BLaER1 treated with 17β-estradiol and CSF1 and Interleukin-3, amounts not matched to agents 10 nM and 100 nM (cell line): ENCODE measurements at regions not wholly inside any gene's neighbourhood (a gene's known extent, or its start where the extent isn't known, plus 50 kb on each side); places are given as distances from the start of the nearest gene placed in this dataset.

Experiments
- H3K27ac ChIP-seq, 11 experiments: shearing (Covaris generic); formaldehyde crosslinking; 2 replicates each; pipeline ENCODE4 v1.8.1; 2022
- H3K27me3 ChIP-seq, 11 experiments: shearing (Covaris generic); formaldehyde crosslinking; 2 replicates each; pipeline ENCODE4 v1.8.1; 2022
- H3K36me3 ChIP-seq, 11 experiments: shearing (Covaris generic); formaldehyde crosslinking; 2 replicates each; pipeline ENCODE4 v1.8.1; 2022
- H3K4me1 ChIP-seq, 10 experiments: shearing (Covaris generic); formaldehyde crosslinking; 2 replicates each; pipeline ENCODE4 v1.8.1; 2022
- H3K4me2 ChIP-seq, 11 experiments: shearing (Covaris generic); formaldehyde crosslinking; 2 replicates each; pipeline ENCODE4 v1.8.1; 2022
- H3K4me3 ChIP-seq, 10 experiments: shearing (Covaris generic); formaldehyde crosslinking; 2 replicates each; pipeline ENCODE4 v1.8.1; 2022
- H3K9ac ChIP-seq, 11 experiments: shearing (Covaris generic); formaldehyde crosslinking; 2 replicates each; pipeline ENCODE4 v1.8.1; 2022
- H3K9me3 ChIP-seq, 11 experiments: shearing (Covaris generic); formaldehyde crosslinking; replicated peaks in 1 of 11; 2 replicates each; pipeline ENCODE4 v1.8.1; 2022
- H4K20me1 ChIP-seq, 11 experiments: shearing (Covaris generic); formaldehyde crosslinking; 2 replicates each; pipeline ENCODE4 v1.8.1; 2022
- Cebpa-rat ChIP-seq, 11 experiments: shearing (Covaris generic); IDR thresholded peaks; 2 replicates each; pipeline ENCODE4 v1.8.1; 2022

DNA sequence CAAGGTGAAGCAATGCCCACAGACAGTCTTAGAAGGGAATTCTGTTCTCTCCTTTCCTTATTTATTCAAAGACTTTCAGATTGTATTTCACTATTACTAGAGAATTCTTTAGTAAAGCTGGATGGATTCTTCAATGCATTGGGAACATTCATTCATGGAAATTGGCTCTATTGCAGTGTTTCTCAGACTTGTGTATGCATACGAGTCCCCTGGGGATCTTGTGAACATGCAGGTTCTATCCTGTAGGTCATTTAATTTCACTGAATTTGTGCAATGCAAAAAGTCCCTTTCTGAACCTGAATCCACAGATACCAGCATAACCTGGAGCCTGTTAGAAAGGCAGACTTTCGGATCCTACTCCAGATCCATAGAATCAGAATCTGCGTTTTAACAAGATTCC, 160.9 kb upstream of the AHI1 start:
- no peaks in the 10 kb centered on the region for H3K4me1 ChIP-seq
- no peak overlapping the region for H3K4me3 ChIP-seq
- 0 out of 22 replicates have a peak, but pooled peaks cover 0 to 3% (median 0%) of the 10 kb centered on the region in 11 experiments for H3K27me3 ChIP-seq
- H3K9me3 ChIP-seq, result peaks cover 15 to 35% (median 24%) of the 10 kb centered on the region in 11 experiments; a peak in 19 of 22 replicates
- H3K27ac ChIP-seq, result no peak overlapping the region
- TF ChIP-seq Cebpa-rat (IDR thresholded peaks at IDR 0.05), result no peak
- H4K20me1 ChIP-seq, result no peaks in the 10 kb centered on the region
- no peaks in the 10 kb centered on the region for H3K36me3 ChIP-seq
- no peak overlapping the region for H3K4me2 ChIP-seq
- H3K9ac ChIP-seq, result no peak overlapping the region

DNA sequence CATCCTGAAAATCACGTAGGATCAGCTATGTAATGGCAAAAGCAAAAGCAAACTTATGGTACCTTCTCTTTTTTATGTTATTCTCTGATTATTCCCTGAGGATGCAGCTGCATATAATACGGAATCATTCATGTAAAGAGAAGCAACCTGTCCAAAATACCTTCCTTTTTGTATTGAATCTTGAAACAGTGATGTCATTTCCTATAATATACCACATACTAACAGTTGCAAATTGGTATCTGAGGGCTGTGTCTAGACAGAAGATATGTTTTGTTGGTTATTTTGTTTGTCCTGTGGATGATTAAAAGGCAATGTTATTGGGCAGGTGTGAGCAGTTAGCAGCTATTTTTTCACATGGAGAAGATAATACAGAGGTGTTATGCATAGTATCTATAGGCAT, 161.4 kb upstream of the AHI1 start:
- peaks cover 11 to 33% (median 21%) of the 10 kb centered on the region in 11 experiments; a peak in 19 of 22 replicates for H3K9me3 ChIP-seq
- no peak for TF ChIP-seq Cebpa-rat (IDR thresholded peaks at IDR 0.05)
- no peaks in the 10 kb centered on the region for H3K36me3 ChIP-seq
- H3K27me3 ChIP-seq, result 0 out of 22 replicates have a peak, but pooled peaks cover 0 to 3% (median 0%) of the 10 kb centered on the region in 11 experiments
- no peaks in the 10 kb centered on the region for H4K20me1 ChIP-seq
- H3K4me1 ChIP-seq, result no peaks in the 10 kb centered on the region
- no peak overlapping the region for H3K4me3 ChIP-seq
- no peak overlapping the region for H3K27ac ChIP-seq
- no peak overlapping the region for H3K4me2 ChIP-seq
- no peak overlapping the region for H3K9ac ChIP-seq

DNA sequence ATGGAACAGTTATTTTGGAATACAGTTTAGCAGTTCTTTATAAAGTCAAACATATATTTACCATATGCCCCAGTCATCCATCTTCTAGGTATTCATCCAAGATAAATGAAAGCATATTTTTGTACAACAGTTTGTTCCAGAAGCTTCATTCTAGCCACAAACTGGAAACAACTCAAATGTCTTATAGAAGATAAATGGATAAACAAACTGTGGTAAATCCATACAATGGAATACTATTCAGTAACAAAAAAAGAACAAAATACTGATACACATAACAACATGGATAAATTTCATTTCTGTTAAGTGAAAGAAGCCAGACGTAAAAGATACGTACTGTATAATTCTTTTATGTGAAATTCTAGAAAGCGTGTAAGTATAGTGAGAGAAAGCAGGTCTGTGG, 167.0 kb upstream of the AHI1 start:
- no peak overlapping the region for H3K4me2 ChIP-seq
- no peak overlapping the region for H3K27ac ChIP-seq
- no peaks in the 10 kb centered on the region for H3K36me3 ChIP-seq
- no peaks in the 10 kb centered on the region for H4K20me1 ChIP-seq
- H3K27me3 ChIP-seq, result 0 out of 22 replicates have a peak, but pooled peaks cover 0 to 3% (median 0%) of the 10 kb centered on the region in 11 experiments
- no peak for TF ChIP-seq Cebpa-rat (IDR thresholded peaks at IDR 0.05)
- H3K4me1 ChIP-seq, result no peaks in the 10 kb centered on the region
- peaks cover 0 to 7% (median 0%) of the 10 kb centered on the region in 11 experiments; a peak in 1 of 22 replicates for H3K9me3 ChIP-seq
- no peak overlapping the region for H3K9ac ChIP-seq
- H3K4me3 ChIP-seq, result no peak overlapping the region

DNA sequence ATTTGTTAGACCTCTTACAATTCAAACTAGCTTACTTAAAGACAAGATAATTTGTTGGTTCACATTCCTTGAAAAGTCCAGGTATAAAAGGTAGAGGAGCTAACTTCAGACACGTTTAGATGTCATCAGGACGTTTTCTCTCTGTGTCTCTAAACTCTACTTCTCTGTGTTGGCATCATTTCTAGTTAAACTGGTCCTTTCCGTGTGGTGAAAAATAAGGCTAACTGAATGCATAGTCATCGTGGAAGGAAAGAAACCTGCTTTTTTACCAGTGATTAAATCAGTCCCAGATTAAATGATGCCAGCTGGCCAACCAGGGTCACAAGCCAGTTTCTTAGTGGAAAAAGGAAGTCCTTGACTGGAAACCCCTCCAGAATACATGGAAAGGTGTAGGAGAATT, 168.4 kb upstream of the AHI1 start:
- Histone ChIP-seq H3K9ac (no peak overlapping the region), H3K4me1 (no peaks in the 10 kb centered on the region), H3K4me2 (no peak overlapping the region), H3K36me3 (no peaks in the 10 kb centered on the region), H4K20me1 (no peaks in the 10 kb centered on the region), H3K27ac (no peak overlapping the region), H3K4me3 (no peak overlapping the region), H3K27me3 (0 out of 22 replicates have a peak, but pooled peaks cover 0 to 3% (median 0%) of the 10 kb centered on the region in 11 experiments), H3K9me3 (peaks cover 0 to 7% (median 0%) of the 10 kb centered on the region in 11 experiments; a peak in 1 of 22 replicates)
- TF ChIP-seq Cebpa-rat (IDR thresholded peaks at IDR 0.05), result no peak

DNA sequence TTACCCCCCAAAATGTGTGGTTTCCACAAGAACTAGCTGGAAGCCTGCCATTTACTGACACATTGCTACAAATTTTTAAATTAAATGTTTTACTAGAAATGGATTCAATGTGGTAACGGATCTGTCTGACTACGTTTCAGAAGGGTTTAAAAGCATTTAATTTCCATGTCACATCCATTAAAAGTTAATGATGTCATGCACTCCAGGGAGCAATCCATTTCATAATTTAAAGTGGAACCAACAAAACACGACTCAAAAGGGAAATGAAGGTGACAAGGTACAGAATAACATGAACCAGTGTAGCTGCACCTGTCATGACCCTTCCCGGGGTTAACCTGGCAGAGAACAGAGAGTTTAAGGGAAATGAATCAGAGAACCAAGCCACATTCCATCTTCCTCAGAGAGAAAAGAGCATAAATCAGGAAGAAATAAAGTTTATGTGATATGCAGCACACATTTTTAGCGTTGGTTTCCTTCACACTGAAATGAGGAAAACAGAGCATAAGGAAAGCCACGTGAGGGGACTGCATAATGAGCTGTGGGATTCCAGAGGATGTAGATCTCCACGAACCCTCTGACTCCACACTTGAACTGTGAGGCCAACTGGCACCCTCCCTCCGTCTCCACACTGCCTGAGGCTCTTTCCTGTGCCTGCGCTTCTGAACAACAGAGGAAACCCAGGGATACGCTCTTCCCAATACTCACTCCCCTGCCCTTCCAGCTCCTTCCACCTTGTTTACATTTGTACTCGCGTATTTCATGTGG, 170.3 kb upstream of the AHI1 start:
- Histone ChIP-seq H4K20me1 (no peaks in the 10 kb centered on the region), H3K4me3 (no peak overlapping the region), H3K27me3 (0 out of 22 replicates have a peak, but pooled peaks cover 0 to 2% (median 0%) of the 10 kb centered on the region in 11 experiments), H3K4me2 (no peak overlapping the region), H3K4me1 (no peaks in the 10 kb centered on the region), H3K36me3 (no peaks in the 10 kb centered on the region), H3K27ac (no peak overlapping the region), H3K9me3 (no peaks in the 10 kb centered on the region; a peak in 1 of 22 replicates), H3K9ac (no peak overlapping the region)
- no peak for TF ChIP-seq Cebpa-rat (IDR thresholded peaks at IDR 0.05)

DNA sequence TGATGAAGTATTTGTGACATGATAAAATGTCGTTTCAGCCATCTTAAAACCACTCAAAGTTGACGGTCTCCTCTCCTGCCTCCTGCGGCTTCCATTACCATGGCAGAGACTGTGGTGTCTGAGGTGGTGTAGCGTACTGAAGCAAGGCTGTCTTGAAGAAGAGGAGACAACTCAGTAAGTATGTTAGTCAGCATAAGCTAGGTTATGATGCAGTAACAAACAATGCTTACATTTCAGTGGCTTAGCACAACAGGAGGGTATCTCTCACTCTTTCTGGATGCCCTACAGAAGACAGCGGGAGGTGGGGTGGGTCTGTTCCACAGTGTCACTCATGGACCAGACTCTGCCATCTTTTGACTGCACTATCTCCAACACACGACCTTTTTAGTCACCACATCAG, 174.7 kb upstream of the AHI1 start:
- no peaks in the 10 kb centered on the region for H4K20me1 ChIP-seq
- no peak overlapping the region for H3K4me2 ChIP-seq
- no peak overlapping the region for H3K4me3 ChIP-seq
- H3K27me3 ChIP-seq, result no peaks in the 10 kb centered on the region
- no peak for TF ChIP-seq Cebpa-rat (IDR thresholded peaks at IDR 0.05)
- H3K4me1 ChIP-seq, result no peaks in the 10 kb centered on the region
- no peaks in the 10 kb centered on the region; a peak in 1 of 22 replicates for H3K9me3 ChIP-seq
- no peaks in the 10 kb centered on the region for H3K36me3 ChIP-seq
- H3K9ac ChIP-seq, result no peak overlapping the region
- no peak overlapping the region for H3K27ac ChIP-seq

DNA sequence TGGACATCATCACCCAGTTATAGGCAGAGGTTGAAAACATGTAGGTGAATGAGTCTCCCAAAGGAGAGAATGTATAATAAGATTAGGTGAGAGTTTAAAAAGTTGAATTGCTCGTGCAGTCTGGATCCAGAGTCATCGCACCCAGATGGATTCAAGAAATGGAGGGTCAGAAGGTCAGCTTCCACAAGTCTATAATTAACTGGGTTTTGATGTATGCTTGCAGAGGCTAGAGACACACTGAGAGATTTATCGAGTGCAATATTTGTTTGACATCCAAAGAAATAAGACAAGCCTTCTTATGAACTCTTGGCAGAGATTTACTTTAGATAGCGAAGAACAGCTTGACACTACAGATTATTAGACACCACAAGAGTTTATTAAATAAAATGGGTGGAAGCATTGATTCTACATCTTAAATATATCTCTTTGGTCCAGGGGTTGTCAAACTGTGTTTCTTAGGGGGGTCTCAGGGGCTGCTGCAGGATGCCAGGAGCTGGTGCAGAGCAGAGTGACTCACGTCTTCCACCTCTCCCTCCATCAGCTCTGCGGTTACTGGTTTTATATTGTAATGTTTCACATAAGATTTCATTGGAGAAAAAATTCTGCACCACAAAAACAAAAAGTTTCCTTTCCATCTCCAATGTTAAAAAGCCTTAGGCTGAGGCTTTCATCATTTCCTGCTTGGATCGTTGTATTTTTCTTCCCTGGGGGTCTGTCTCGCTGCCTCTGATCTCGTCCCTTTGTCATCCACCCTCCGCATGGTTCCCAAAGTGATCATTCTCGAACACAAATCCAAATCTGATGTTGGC, 176.2 kb upstream of the AHI1 start:
- no peaks in the 10 kb centered on the region for H3K4me1 ChIP-seq
- no peaks in the 10 kb centered on the region for H4K20me1 ChIP-seq
- H3K4me3 ChIP-seq, result no peak overlapping the region
- H3K4me2 ChIP-seq, result no peak overlapping the region
- no peaks in the 10 kb centered on the region for H3K27me3 ChIP-seq
- no peak for TF ChIP-seq Cebpa-rat (IDR thresholded peaks at IDR 0.05)
- H3K9ac ChIP-seq, result no peak overlapping the region
- no peaks in the 10 kb centered on the region for H3K36me3 ChIP-seq
- no peaks in the 10 kb centered on the region; a peak in 1 of 22 replicates for H3K9me3 ChIP-seq
- H3K27ac ChIP-seq, result no peak overlapping the region

DNA sequence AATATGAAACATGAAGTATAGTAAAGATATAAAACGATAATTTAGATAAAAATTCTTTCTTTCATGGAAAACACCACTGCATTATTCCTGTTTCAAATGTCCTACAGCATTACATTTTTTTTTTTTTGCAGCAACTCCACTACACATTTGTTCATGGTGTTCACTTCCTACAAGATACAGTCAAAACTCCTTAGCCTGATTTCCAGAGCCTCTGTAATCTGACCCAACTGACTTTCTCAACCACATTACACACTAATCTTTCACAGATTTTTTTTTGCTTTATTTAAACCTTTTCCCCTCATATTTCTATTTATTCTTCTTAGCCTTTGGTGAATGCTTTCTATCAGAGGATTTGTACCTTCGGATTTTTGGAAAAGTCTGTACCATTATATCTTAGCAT, 176.5 kb upstream of the PDE7B start:
- Histone ChIP-seq H3K36me3 (no peaks in the 10 kb centered on the region), H3K27ac (no peak overlapping the region), H3K4me1 (peaks cover 0 to 4% (median 0%) of the 10 kb centered on the region in 10 experiments; a peak in 1 of 20 replicates), H3K4me3 (no peak overlapping the region), H3K9me3 (no peaks in the 10 kb centered on the region; a peak in 1 of 22 replicates), H3K27me3 (no peaks in the 10 kb centered on the region), H3K9ac (no peak overlapping the region), H3K4me2 (no peak overlapping the region), H4K20me1 (no peaks in the 10 kb centered on the region)
- no peak for TF ChIP-seq Cebpa-rat (IDR thresholded peaks at IDR 0.05)

DNA sequence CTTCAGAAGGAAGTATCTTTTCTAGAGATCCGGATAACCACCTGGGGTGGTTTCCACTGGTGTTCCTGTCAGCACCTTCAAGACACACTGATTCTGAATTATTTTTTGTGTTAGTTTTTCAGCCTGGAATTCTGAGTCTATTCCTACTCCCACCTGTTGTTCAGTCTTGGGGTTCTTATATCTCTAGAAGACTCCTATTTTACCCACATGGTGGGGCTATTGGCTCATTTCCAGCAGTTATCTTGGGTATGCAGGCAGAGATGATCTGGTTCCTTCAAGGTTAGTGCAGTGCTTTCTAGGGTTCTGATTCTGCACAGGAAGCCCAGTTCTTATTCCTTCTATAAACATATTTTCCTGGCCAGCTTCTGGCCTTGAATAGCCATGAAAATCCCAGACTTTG, 175.6 kb upstream of the PDE7B start:
- no peak overlapping the region for H3K27ac ChIP-seq
- H3K4me2 ChIP-seq, result no peak overlapping the region
- H3K9ac ChIP-seq, result no peak overlapping the region
- H3K36me3 ChIP-seq, result no peaks in the 10 kb centered on the region
- no peak for TF ChIP-seq Cebpa-rat (IDR thresholded peaks at IDR 0.05)
- H3K4me1 ChIP-seq, result peaks cover 0 to 4% (median 0%) of the 10 kb centered on the region in 10 experiments; a peak in 1 of 20 replicates
- H3K4me3 ChIP-seq, result no peak overlapping the region
- H3K27me3 ChIP-seq, result no peaks in the 10 kb centered on the region
- H3K9me3 ChIP-seq, result no peaks in the 10 kb centered on the region; a peak in 1 of 22 replicates
- H4K20me1 ChIP-seq, result no peaks in the 10 kb centered on the region
